Natural killer cell treated with Interleukin-12 subunit alpha and Interleukin-12 subunit beta and Interleukin-15 and Interleukin-18, amount 100 ng/mL, for 72 hours (primary cell): ENCODE measurements at regions not wholly inside any gene's neighbourhood (a gene's known extent, or its start where the extent isn't known, plus 50 kb on each side); places are given as distances from the start of the nearest gene placed in this dataset.
"Not testable (repeated sequence)": the region's sequence is repeated elsewhere in the genome, so short reads cannot be mapped to it uniquely, and the experiment has no call there.

Source experiments
- ATAC-seq, 2 donors: fragments of 150-1000 bp; cut with Tn5 transposase in 1 of 2; sonication (Bioruptor Pico), chemical (Tn5 transposase) in 1 of 2; 2 replicates each; pipeline ENCODE4 v1.10.0; 2021
- DNase-seq: peaks from one replicate; pipeline ENCODE4 v3.0.0; 2022; ENCODE audit warnings: low spot score
- H3K27ac Mint-ChIP-seq, 2 donors: 1 replicate in 1 of 2; 2 replicates in 1 of 2; pipeline ENCODE4 v1.8.0; 2022; ENCODE audit warnings: mixed read lengths in 2 of 2, mild to moderate bottlenecking in 1 of 2, moderate library complexity in 1 of 2
- H3K27me3 Mint-ChIP-seq, 2 donors: 1 replicate in 1 of 2; 2 replicates in 1 of 2; pipeline ENCODE4 v1.8.0; 2022; ENCODE audit warnings: mixed read lengths in 2 of 2
- H3K36me3 Mint-ChIP-seq: one replicate; pipeline ENCODE4 v1.8.0; 2022; ENCODE audit warnings: mixed read lengths
- H3K4me1 Mint-ChIP-seq, 2 donors: 1 replicate in 1 of 2; 2 replicates in 1 of 2; pipeline ENCODE4 v1.8.0; 2022; ENCODE audit warnings: low read depth in 2 of 2, mixed read lengths in 2 of 2, mild to moderate bottlenecking in 1 of 2
- H3K4me3 Mint-ChIP-seq: one replicate; pipeline ENCODE4 v1.8.0; 2022; ENCODE audit warnings: mixed read lengths
- H3K9me3 Mint-ChIP-seq: 2 replicates; pipeline ENCODE4 v1.8.0; 2022; ENCODE audit warnings: mixed read lengths

GRCh38 chr14:19219423-19219822 is 214.7 kb downstream of the POTEG start:
- not testable (repeated sequence) for ATAC-seq, H3K9me3 Mint-ChIP-seq, H3K27me3 Mint-ChIP-seq, H3K36me3 Mint-ChIP-seq, H3K4me1 Mint-ChIP-seq, H3K27ac Mint-ChIP-seq, DNase-seq, H3K4me3 Mint-ChIP-seq

GRCh38 chr14:19231421-19231820 is 202.7 kb downstream of the POTEG start:
- not testable (repeated sequence) for H3K9me3 Mint-ChIP-seq, H3K36me3 Mint-ChIP-seq, H3K4me1 Mint-ChIP-seq, DNase-seq, H3K27ac Mint-ChIP-seq, ATAC-seq, H3K27me3 Mint-ChIP-seq, H3K4me3 Mint-ChIP-seq

- H3K27me3 Mint-ChIP-seq, H3K4me1 Mint-ChIP-seq, H3K36me3 Mint-ChIP-seq, H3K4me3 Mint-ChIP-seq, H3K9me3 Mint-ChIP-seq, H3K27ac Mint-ChIP-seq, ATAC-seq, DNase-seq: not testable (repeated sequence)
These were observed 200.1 kb downstream of the POTEG start for GRCh38 chr14:19234059-19234458.

- H3K27ac Mint-ChIP-seq, DNase-seq, H3K4me1 Mint-ChIP-seq, ATAC-seq, H3K27me3 Mint-ChIP-seq, H3K36me3 Mint-ChIP-seq, H3K4me3 Mint-ChIP-seq, H3K9me3 Mint-ChIP-seq: not testable (repeated sequence)
These were observed 196.5 kb downstream of the POTEG start for GRCh38 chr14:19237656-19238055.

- H3K4me3 Mint-ChIP-seq, H3K27me3 Mint-ChIP-seq, H3K27ac Mint-ChIP-seq, H3K9me3 Mint-ChIP-seq, ATAC-seq, DNase-seq, H3K4me1 Mint-ChIP-seq, H3K36me3 Mint-ChIP-seq: not testable (repeated sequence)
These were observed 195.6 kb downstream of the POTEG start for GRCh38 chr14:19238584-19238983.

GRCh38 chr14:19239981-19240380 is 194.2 kb downstream of the POTEG start:
- not testable (repeated sequence) for H3K27me3 Mint-ChIP-seq, H3K36me3 Mint-ChIP-seq

GRCh38 chr14:19240387-19240786 is 193.8 kb downstream of the POTEG start:
- not testable (repeated sequence) for H3K27me3 Mint-ChIP-seq, DNase-seq, H3K4me1 Mint-ChIP-seq, H3K9me3 Mint-ChIP-seq, H3K36me3 Mint-ChIP-seq, H3K4me3 Mint-ChIP-seq, H3K27ac Mint-ChIP-seq, ATAC-seq

More at GRCh38 chr14:19239981-19240380, 194.2 kb downstream of the POTEG start:
- not testable (repeated sequence) for H3K27ac Mint-ChIP-seq, H3K4me1 Mint-ChIP-seq, H3K9me3 Mint-ChIP-seq, H3K4me3 Mint-ChIP-seq, ATAC-seq
- peak; percentile 59 for DNase-seq

- H3K36me3 Mint-ChIP-seq, H3K4me3 Mint-ChIP-seq, DNase-seq, H3K9me3 Mint-ChIP-seq, H3K27ac Mint-ChIP-seq, ATAC-seq, H3K4me1 Mint-ChIP-seq, H3K27me3 Mint-ChIP-seq: not testable (repeated sequence)
These were observed 192.7 kb downstream of the POTEG start for GRCh38 chr14:19241451-19241850.

- H3K9me3 Mint-ChIP-seq, H3K36me3 Mint-ChIP-seq, DNase-seq, ATAC-seq, H3K4me3 Mint-ChIP-seq, H3K27ac Mint-ChIP-seq, H3K4me1 Mint-ChIP-seq, H3K27me3 Mint-ChIP-seq: not testable (repeated sequence)
These were observed 191.6 kb downstream of the POTEG start for GRCh38 chr14:19242529-19242928.

- H3K27me3 Mint-ChIP-seq, H3K36me3 Mint-ChIP-seq, DNase-seq, H3K4me3 Mint-ChIP-seq, ATAC-seq, H3K27ac Mint-ChIP-seq, H3K4me1 Mint-ChIP-seq, H3K9me3 Mint-ChIP-seq: not testable (repeated sequence)
These were observed 167.2 kb downstream of the POTEG start for GRCh38 chr14:19266908-19267307.

GRCh38 chr14:19267636-19268035 is 166.5 kb downstream of the POTEG start:
- H3K9me3 Mint-ChIP-seq, H3K27ac Mint-ChIP-seq, DNase-seq, H3K36me3 Mint-ChIP-seq, H3K4me1 Mint-ChIP-seq, ATAC-seq, H3K4me3 Mint-ChIP-seq, H3K27me3 Mint-ChIP-seq: not testable (repeated sequence)

GRCh38 chr14:19268047-19268627 is 166.0 kb downstream of the POTEG start:
- not testable (repeated sequence) for H3K27ac Mint-ChIP-seq, H3K36me3 Mint-ChIP-seq, H3K9me3 Mint-ChIP-seq, H3K27me3 Mint-ChIP-seq, DNase-seq, H3K4me3 Mint-ChIP-seq, H3K4me1 Mint-ChIP-seq
- peak in 1 of 2 donors; percentile 48 for ATAC-seq

- H3K27me3 Mint-ChIP-seq, ATAC-seq, H3K27ac Mint-ChIP-seq, H3K4me3 Mint-ChIP-seq, H3K9me3 Mint-ChIP-seq, DNase-seq, H3K36me3 Mint-ChIP-seq, H3K4me1 Mint-ChIP-seq: not testable (repeated sequence)
These were observed 161.9 kb downstream of the POTEG start for GRCh38 chr14:19272235-19272634.

- not testable (repeated sequence) for H3K4me3 Mint-ChIP-seq, H3K4me1 Mint-ChIP-seq, H3K9me3 Mint-ChIP-seq, H3K36me3 Mint-ChIP-seq, H3K27ac Mint-ChIP-seq, H3K27me3 Mint-ChIP-seq, ATAC-seq, DNase-seq
These were observed 144.5 kb downstream of the POTEG start for GRCh38 chr14:19289669-19290068.

- H3K27me3 Mint-ChIP-seq, H3K4me1 Mint-ChIP-seq, DNase-seq, H3K9me3 Mint-ChIP-seq, H3K4me3 Mint-ChIP-seq, H3K27ac Mint-ChIP-seq, H3K36me3 Mint-ChIP-seq: not testable (repeated sequence)
- peak; percentile 21 to 50 for ATAC-seq
These were observed 133.9 kb downstream of the POTEG start for GRCh38 chr14:19300243-19300642.
